ENCODE measurements at regions not wholly inside any gene's neighbourhood (a gene's known extent, or its start where the extent isn't known, plus 50 kb on each side); places are given as distances from the start of the nearest gene placed in this dataset.

DNA sequence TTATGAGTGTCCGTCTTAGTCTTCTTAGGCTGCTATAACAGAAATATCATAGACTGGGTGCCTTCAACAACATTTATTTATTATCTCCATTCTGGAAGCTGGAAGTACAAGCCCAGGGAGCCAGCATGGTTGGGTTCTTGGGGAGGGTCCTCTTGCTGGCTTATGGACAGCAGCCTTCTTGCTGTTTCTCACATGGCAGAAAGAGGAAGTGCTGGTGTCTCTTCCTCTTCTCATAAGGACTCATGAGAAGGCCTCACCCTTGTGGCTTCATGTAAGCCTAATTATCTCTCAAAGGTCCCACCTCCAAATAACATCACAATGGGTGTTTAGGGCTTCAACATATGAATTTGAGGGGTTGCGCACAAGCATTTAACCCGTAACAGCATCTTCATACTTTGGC, 207.0 kb upstream of the COX10 start:
- TF ChIP-seq, protein P1, sequence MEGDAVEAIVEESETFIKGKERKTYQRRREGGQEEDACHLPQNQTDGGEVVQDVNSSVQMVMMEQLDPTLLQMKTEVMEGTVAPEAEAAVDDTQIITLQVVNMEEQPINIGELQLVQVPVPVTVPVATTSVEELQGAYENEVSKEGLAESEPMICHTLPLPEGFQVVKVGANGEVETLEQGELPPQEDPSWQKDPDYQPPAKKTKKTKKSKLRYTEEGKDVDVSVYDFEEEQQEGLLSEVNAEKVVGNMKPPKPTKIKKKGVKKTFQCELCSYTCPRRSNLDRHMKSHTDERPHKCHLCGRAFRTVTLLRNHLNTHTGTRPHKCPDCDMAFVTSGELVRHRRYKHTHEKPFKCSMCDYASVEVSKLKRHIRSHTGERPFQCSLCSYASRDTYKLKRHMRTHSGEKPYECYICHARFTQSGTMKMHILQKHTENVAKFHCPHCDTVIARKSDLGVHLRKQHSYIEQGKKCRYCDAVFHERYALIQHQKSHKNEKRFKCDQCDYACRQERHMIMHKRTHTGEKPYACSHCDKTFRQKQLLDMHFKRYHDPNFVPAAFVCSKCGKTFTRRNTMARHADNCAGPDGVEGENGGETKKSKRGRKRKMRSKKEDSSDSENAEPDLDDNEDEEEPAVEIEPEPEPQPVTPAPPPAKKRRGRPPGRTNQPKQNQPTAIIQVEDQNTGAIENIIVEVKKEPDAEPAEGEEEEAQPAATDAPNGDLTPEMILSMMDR (IDR thresholded peaks at IDR 0.05; ENCODE audit: borderline replicate concordance) = no peak
- DNase-seq = no peak
- intact Hi-C loops (cut with micrococcal nuclease) = no loop called here

DNA sequence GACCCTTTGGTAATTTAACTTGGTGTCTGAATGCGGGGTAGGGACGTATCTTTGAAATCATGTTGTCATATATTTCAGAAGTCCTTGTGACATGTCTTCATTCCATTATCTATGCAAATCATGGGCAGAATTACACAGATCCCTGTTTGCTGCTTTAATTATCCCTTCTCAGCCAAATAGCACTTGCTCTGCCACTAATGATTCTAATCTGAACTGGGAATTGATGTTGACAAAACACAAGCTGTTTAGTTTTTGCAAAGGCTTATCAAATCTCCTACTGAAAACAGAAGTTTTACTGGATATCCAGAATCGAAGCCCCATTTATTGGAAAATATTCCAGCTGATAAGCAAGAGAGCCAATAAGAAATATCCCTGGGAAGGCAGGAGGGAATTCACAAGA, 205.9 kb upstream of the COX10 start:
- Histone ChIP-seq H3K27me3 (ENCODE audit: low read depth) (no peaks in the 10 kb centered on the region), H3K27ac (replicated peaks) (no peak overlapping the region), H3K4me1 (peaks cover 9% of the 10 kb centered on the region), H3K9me3 (replicated peaks) (peaks cover 12% of the 10 kb centered on the region), H3K4me3 (no peak overlapping the region), H3K36me3 (no peaks in the 10 kb centered on the region)
- DNase-seq = no peak
- intact Hi-C loops (cut with micrococcal nuclease) = no loop called here
- TF ChIP-seq, protein P1 (IDR thresholded peaks at IDR 0.05; ENCODE audit: borderline replicate concordance) = no peak

More for the DNA sequence above, 207.0 kb upstream of the COX10 start:
- Histone ChIP-seq H3K4me3 (no peak overlapping the region), H3K36me3 (no peaks in the 10 kb centered on the region), H3K4me1 (peaks cover 9% of the 10 kb centered on the region), H3K27me3 (ENCODE audit: low read depth) (no peaks in the 10 kb centered on the region), H3K9me3 (replicated peaks) (peaks cover 12% of the 10 kb centered on the region), H3K27ac (replicated peaks) (no peak overlapping the region)

DNA sequence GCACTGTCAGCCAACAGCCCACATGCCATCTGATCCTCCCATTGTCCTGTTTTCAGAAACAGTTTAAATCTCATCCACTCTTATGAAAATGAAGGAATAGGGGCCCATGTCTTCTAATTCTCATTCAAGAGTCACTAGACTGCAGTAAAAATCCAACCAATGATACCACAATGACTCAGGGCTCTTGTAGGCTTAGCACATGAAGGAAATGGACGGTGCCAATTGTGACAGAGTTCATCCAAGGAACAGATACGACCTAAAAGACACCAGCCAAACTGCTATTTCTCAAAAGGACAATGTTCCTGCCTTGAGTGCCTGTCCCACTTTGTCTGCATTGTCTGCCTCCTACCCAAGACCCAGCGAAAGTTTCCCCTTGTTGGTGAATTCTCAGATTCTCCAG, 204.8 kb upstream of the COX10 start:
- H3K4me3 ChIP-seq = no peak overlapping the region
- TF ChIP-seq, protein P1 (IDR thresholded peaks at IDR 0.05; ENCODE audit: borderline replicate concordance) = no peak
- no peaks in the 10 kb centered on the region for H3K27me3 ChIP-seq (ENCODE audit: low read depth)
- H3K9me3 ChIP-seq (replicated peaks) = peaks cover 12% of the 10 kb centered on the region
- no peak overlapping the region for H3K27ac ChIP-seq (replicated peaks)
- intact Hi-C loops (cut with micrococcal nuclease) = no loop called here
- DNase-seq = no peak
- peaks cover 10% of the 10 kb centered on the region for H3K4me1 ChIP-seq
- H3K36me3 ChIP-seq = no peaks in the 10 kb centered on the region

DNA sequence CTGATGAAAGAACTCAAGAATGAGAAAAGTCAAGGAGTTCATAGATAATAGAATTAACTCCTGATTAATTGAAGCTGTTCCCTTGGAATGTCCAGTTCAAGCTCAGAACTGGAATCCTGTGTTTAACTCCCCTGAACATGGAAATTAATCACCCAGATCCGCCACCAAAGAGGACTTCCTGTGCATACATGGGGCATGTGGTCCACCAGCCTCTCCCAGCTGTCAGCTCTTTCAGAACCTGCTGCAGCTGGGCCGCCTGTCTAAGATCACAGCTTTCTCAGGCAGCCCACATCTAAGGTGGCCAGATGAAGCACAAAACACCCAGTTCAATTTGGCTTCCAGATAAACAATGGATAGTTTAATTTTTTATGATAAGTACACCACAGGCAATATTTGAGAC, 203.7 kb upstream of the COX10 start:
- Histone ChIP-seq H3K36me3 (no peaks in the 10 kb centered on the region), H3K4me3 (no peak overlapping the region), H3K9me3 (replicated peaks) (peaks cover 8% of the 10 kb centered on the region), H3K27me3 (ENCODE audit: low read depth) (no peaks in the 10 kb centered on the region), H3K27ac (replicated peaks) (no peak overlapping the region), H3K4me1 (peaks cover 15% of the 10 kb centered on the region)
- no peak for DNase-seq
- intact Hi-C loops (cut with micrococcal nuclease) = no loop called here
- TF ChIP-seq, protein P1 (IDR thresholded peaks at IDR 0.05; ENCODE audit: borderline replicate concordance) = no peak

DNA sequence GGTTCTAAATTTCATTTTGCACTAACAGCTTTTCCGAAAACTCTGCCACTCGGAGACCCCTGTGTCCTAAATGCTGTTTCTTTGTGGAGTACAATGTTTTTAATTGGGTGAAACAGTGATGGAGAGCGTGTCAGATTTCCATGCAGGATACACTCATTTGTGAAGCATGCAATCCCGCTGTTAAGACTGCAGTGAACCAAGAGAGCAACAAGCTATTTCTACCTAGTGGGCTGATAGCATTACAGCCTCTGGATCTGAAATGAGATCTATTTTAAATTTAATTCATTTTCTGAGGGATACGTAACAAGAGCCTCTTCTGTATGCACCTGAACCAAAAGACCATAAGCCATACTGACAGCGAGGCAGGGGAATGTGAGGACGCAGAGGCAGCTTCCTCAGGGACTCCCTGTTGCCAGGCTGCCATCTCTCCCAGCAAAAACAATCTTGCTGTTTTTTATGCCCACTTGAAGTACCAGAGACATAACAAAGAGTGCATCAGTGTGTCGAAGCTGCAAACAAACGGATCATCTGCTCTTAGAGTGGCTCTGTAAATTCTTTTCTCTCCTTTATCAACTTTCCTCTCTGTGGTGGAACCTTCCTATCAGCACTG, 199.9 kb upstream of the COX10 start:
- TF ChIP-seq, protein P1 (IDR thresholded peaks at IDR 0.05; ENCODE audit: borderline replicate concordance) = no peak
- Histone ChIP-seq H3K9me3 (replicated peaks) (peaks cover 14% of the 10 kb centered on the region), H3K4me1 (peaks cover 13% of the 10 kb centered on the region), H3K4me3 (no peak overlapping the region), H3K27ac (replicated peaks) (no peak overlapping the region), H3K36me3 (no peaks in the 10 kb centered on the region), H3K27me3 (ENCODE audit: low read depth) (no peaks in the 10 kb centered on the region)
- no peak for DNase-seq
- intact Hi-C loops (cut with micrococcal nuclease) = no loop called here
